Right atrium auricular region (tissue), 2 donors: ENCODE measurements at regions not wholly inside any gene's neighbourhood (a gene's known extent, or its start where the extent isn't known, plus 50 kb on each side); places are given as distances from the start of the nearest gene placed in this dataset.

Experiments
- DNase-seq: peaks from one replicate; pipeline ENCODE4 v3.0.0-alpha.2; 2019; ENCODE audit warnings: low spot score
- H3K27ac ChIP-seq, 2 donors: fragments of 200-600 bp; sonication (generic); 1 replicate in 1 of 2; 2 replicates in 1 of 2; pipeline ENCODE4 v1.5.1; 2016 to 2019
- H3K27me3 ChIP-seq, 2 donors: fragments of 200-600 bp; sonication (generic); one replicate each; pipeline versions ENCODE4 v1.5.1 to v1.6.0; 2017 to 2019
- H3K36me3 ChIP-seq: fragments of 200-600 bp; sonication (generic); one replicate; pipeline ENCODE4 v1.5.1; 2016
- H3K4me1 ChIP-seq, 2 donors: fragments of 200-600 bp; sonication (generic); one replicate each; pipeline versions ENCODE4 v1.5.1 to v1.6.0; 2017 to 2019
- H3K4me3 ChIP-seq, 2 donors: fragments of 200-600 bp; sonication (generic); 1 replicate in 1 of 2; 2 replicates in 1 of 2; pipeline ENCODE4 v1.5.1; 2017 to 2019; ENCODE audit warnings: mild to moderate bottlenecking in 1 of 2, moderate library complexity in 1 of 2
- H3K9me3 ChIP-seq, 2 donors: fragments of 200-600 bp; sonication (generic); one replicate each; pipeline ENCODE4 v1.5.1; 2019
- TF ChIP-seq, protein P1 (sequence below), 2 donors: fragments of 200-600 bp; sonication (generic); IDR thresholded peaks; one replicate each; pipeline ENCODE4 v1.5.1; 2019; ENCODE audit warnings: antibody characterized with exemption in 2 of 2

DNA sequence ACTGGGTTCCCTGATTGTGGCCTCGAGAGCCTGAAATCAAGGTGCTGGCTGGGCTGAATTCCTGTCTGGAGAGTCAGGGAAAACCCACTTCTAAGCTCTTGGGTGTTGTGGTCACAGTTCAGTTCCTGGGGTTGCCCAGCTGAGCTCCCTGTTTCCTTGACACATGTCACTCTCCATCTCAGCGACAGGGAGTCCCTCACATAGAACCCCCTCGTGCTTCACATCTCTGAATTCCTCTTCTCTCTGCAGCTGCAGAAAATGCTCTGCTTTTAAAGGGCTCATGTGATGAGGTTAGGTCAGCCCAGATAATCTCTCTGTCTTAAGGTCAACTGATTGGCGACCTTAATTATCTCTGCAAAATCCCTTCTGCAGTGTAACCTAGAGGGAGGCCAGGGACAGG lies 53.5 kb upstream of the NFIL3 start:
- Histone ChIP-seq H3K27me3 (no peaks in the 10 kb centered on the region), H3K36me3 (no peaks in the 10 kb centered on the region)
- TF ChIP-seq, protein P1, sequence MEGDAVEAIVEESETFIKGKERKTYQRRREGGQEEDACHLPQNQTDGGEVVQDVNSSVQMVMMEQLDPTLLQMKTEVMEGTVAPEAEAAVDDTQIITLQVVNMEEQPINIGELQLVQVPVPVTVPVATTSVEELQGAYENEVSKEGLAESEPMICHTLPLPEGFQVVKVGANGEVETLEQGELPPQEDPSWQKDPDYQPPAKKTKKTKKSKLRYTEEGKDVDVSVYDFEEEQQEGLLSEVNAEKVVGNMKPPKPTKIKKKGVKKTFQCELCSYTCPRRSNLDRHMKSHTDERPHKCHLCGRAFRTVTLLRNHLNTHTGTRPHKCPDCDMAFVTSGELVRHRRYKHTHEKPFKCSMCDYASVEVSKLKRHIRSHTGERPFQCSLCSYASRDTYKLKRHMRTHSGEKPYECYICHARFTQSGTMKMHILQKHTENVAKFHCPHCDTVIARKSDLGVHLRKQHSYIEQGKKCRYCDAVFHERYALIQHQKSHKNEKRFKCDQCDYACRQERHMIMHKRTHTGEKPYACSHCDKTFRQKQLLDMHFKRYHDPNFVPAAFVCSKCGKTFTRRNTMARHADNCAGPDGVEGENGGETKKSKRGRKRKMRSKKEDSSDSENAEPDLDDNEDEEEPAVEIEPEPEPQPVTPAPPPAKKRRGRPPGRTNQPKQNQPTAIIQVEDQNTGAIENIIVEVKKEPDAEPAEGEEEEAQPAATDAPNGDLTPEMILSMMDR (IDR thresholded peaks at IDR 0.05) = no peak

DNA sequence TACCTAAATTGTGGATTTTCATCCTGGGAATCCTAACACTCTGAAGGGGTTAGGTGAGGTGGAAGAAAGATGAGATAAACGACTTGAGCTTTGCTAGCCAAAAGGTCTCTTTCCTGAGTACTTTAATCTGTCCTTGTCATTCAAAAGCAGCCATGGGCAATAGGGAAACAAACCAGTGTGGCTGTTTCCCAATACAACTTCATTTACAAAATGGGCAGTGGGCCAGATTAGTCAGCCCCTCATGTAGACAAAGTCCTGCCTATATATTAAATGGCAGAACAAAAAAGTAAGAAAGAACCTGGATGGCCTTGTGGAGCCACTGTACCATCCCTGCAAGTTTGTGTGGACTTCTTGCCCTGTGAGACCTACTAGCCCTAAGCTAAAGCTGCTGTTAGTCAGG lies 51.0 kb upstream of the NFIL3 start:
- Histone ChIP-seq H3K4me1 (no peaks in the 10 kb centered on the region), H3K36me3 (no peaks in the 10 kb centered on the region), H3K27ac (no peak overlapping the region), H3K4me3 (no peak overlapping the region), H3K9me3 (no peaks in the 10 kb centered on the region), H3K27me3 (no peaks in the 10 kb centered on the region)
- TF ChIP-seq, protein P1 (IDR thresholded peaks at IDR 0.05) = no peak
- no peak for DNase-seq

More for the DNA sequence above, 53.5 kb upstream of the NFIL3 start:
- H3K4me3 ChIP-seq = no peak overlapping the region
- no peak for DNase-seq
- no peak overlapping the region for H3K27ac ChIP-seq
- no peaks in the 10 kb centered on the region for H3K4me1 ChIP-seq
- H3K9me3 ChIP-seq = no peaks in the 10 kb centered on the region
